ENCODE measurements at regions not wholly inside any gene's neighbourhood (a gene's known extent, or its start where the extent isn't known, plus 50 kb on each side); places are given as distances from the start of the nearest gene placed in this dataset.

DNA sequence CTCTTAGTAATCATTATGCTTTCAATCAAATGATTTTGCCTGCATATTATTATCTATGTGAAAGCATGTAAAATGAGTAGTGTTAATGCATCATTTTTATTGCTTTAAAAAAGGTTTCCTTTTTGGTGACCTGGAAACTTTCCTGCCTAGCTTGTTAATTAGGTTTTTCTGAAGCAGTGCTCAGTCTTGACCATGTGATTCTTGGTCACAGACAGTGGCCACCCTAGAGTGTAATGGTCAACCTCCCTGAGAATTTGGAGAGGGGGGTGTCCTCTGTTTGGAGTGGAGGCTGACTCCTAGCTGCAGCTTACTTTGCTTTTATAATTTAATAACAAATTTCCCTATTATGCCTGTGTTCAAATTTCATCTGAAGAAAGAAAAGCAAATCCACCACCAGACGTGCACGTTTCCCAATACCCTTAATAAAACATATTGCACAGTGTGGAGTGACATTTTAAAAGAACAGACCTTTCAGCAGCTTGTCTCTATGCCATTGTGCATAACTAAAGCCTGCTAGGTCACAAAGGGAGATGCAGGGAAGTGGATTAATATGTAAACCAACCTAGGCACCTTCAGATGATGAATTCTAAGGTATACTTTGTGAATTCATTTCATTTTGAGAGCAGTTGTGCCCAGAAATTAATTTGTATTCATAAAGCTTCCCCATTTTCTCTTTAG, 130.6 kb downstream of the RPRM start:
- no peaks in the 10 kb centered on the region for H3K4me1 ChIP-seq (ENCODE audit: low read length)
- no peaks in the 10 kb centered on the region for H4K20me1 ChIP-seq (ENCODE audit: insufficient read depth, low read length)
- no peaks in the 10 kb centered on the region for H3F3A ChIP-seq (ENCODE audit: insufficient read depth, low read length)
- no peaks in the 10 kb centered on the region for H3K79me2 ChIP-seq (ENCODE audit: low read length)
- TF ChIP-seq, protein P1, sequence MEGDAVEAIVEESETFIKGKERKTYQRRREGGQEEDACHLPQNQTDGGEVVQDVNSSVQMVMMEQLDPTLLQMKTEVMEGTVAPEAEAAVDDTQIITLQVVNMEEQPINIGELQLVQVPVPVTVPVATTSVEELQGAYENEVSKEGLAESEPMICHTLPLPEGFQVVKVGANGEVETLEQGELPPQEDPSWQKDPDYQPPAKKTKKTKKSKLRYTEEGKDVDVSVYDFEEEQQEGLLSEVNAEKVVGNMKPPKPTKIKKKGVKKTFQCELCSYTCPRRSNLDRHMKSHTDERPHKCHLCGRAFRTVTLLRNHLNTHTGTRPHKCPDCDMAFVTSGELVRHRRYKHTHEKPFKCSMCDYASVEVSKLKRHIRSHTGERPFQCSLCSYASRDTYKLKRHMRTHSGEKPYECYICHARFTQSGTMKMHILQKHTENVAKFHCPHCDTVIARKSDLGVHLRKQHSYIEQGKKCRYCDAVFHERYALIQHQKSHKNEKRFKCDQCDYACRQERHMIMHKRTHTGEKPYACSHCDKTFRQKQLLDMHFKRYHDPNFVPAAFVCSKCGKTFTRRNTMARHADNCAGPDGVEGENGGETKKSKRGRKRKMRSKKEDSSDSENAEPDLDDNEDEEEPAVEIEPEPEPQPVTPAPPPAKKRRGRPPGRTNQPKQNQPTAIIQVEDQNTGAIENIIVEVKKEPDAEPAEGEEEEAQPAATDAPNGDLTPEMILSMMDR (IDR thresholded peaks at IDR 0.05; ENCODE audit: low read length): no peak
- no peak for TF ChIP-seq EZH2 (optimal IDR thresholded peaks at IDR 0.05; ENCODE audit: low read depth, low read length)
- no peak for TF ChIP-seq EZH2phosphoT487 (IDR thresholded peaks at IDR 0.05; ENCODE audit: low read length)
- no peak overlapping the region for H3K27ac ChIP-seq (ENCODE audit: low read length)
- H3K36me3 ChIP-seq (replicated peaks; ENCODE audit: insufficient read depth, low read length): peaks cover 6% of the 10 kb centered on the region; the same call in 1 of the 2 replicates
- H3K9me3 ChIP-seq (replicated peaks; ENCODE audit: insufficient read depth, low read length): no peaks in the 10 kb centered on the region
- H2AFZ ChIP-seq (ENCODE audit: low read length): no peak overlapping the region
- no peaks in the 10 kb centered on the region for H3K27me3 ChIP-seq (replicated peaks; ENCODE audit: insufficient read depth, low read length)
- no peaks in the 10 kb centered on the region for H3K9me2 ChIP-seq (replicated peaks; ENCODE audit: insufficient read depth, low read length)
- no peak overlapping the region for H3K9ac ChIP-seq (ENCODE audit: low read length)
- no peak overlapping the region for H3K4me2 ChIP-seq (ENCODE audit: low read depth, low read length)
- no peak overlapping the region for H3K4me3 ChIP-seq (ENCODE audit: low read length)
- no peak for DNase-seq

DNA sequence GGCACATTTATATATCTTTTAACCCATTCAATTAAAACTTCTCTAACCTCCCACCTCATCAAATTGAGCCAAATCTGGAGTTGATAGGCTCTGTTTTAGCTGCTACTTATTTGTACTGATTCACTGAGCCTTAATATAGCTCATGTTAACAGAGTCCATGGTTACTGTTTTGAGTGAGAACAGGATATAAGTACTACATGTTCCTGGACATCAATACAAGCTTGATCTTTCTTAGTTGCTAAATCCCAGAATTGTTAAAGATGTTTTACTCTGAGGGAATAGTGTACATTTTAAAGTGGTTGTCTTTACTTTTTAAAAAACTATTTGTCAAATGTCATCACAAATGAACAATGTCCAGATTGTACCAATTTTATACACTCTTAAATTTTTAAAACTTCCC, 157.7 kb downstream of the RPRM start:
- H3K27me3 ChIP-seq (replicated peaks; ENCODE audit: insufficient read depth, low read length): no peaks in the 10 kb centered on the region
- H3K27ac ChIP-seq (ENCODE audit: low read length): no peak overlapping the region
- no peak overlapping the region for H3K4me3 ChIP-seq (ENCODE audit: low read length)
- H3K9me2 ChIP-seq (replicated peaks; ENCODE audit: insufficient read depth, low read length): no peaks in the 10 kb centered on the region
- H3K9ac ChIP-seq (ENCODE audit: low read length): no peak overlapping the region
- no peaks in the 10 kb centered on the region for H3K4me1 ChIP-seq (ENCODE audit: low read length)
- H3K9me3 ChIP-seq (replicated peaks; ENCODE audit: insufficient read depth, low read length): no peaks in the 10 kb centered on the region
- H2AFZ ChIP-seq (ENCODE audit: low read length): no peak overlapping the region
- 0 out of 2 replicates have a peak, but pooled peaks cover under 1% of the 10 kb centered on the region for H4K20me1 ChIP-seq (ENCODE audit: insufficient read depth, low read length)
- H3K79me2 ChIP-seq (ENCODE audit: low read length): peaks cover 63% of the 10 kb centered on the region
- H3K36me3 ChIP-seq (replicated peaks; ENCODE audit: insufficient read depth, low read length): no peaks in the 10 kb centered on the region; the same call in 1 of the 2 replicates
- H3F3A ChIP-seq (ENCODE audit: insufficient read depth, low read length): no peaks in the 10 kb centered on the region
- DNase-seq: no peak
- TF ChIP-seq, protein P1 (IDR thresholded peaks at IDR 0.05; ENCODE audit: low read length): no peak
- no peak overlapping the region for H3K4me2 ChIP-seq (ENCODE audit: low read depth, low read length)

DNA sequence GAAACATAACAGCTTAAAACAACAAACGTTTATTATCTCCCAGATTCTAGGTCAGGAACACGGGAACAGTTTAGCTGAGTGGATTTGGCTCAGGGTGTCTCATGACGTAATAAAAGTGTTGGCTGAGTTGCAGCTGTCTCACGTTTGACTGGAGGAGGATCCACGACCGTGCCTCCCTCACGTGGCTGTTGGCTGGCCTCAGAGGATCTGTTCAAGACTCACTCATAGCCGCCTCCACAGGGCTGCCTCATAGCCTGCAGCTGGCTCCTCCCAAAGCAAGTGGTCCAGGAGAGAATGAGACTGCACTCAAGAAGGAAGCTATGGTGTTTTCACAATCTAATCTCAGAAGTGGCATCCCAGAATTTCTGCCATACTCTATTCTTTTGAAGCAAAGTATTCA, 167.1 kb downstream of the RPRM start:
- H3K27ac ChIP-seq (ENCODE audit: low read length): no peak overlapping the region
- no peaks in the 10 kb centered on the region; the same call in 1 of the 2 replicates for H3F3A ChIP-seq (ENCODE audit: insufficient read depth, low read length)
- H3K4me1 ChIP-seq (ENCODE audit: low read length): 0 out of 2 replicates have a peak, but pooled peaks cover 3% of the 10 kb centered on the region
- TF ChIP-seq EZH2 (optimal IDR thresholded peaks at IDR 0.05; ENCODE audit: low read depth, low read length): no peak
- TF ChIP-seq, protein P1 (IDR thresholded peaks at IDR 0.05; ENCODE audit: low read length): no peak
- H3K9me2 ChIP-seq (replicated peaks; ENCODE audit: insufficient read depth, low read length): no peaks in the 10 kb centered on the region; the same call in 1 of the 2 replicates
- H3K4me2 ChIP-seq (ENCODE audit: low read depth, low read length): no peak overlapping the region
- no peaks in the 10 kb centered on the region for H3K9me3 ChIP-seq (replicated peaks; ENCODE audit: insufficient read depth, low read length)
- DNase-seq: no peak
- H3K9ac ChIP-seq (ENCODE audit: low read length): no peak overlapping the region
- H3K4me3 ChIP-seq (ENCODE audit: low read length): no peak overlapping the region
- H2AFZ ChIP-seq (ENCODE audit: low read length): no peak overlapping the region
- no peaks in the 10 kb centered on the region for H3K27me3 ChIP-seq (replicated peaks; ENCODE audit: insufficient read depth, low read length)
- H4K20me1 ChIP-seq (ENCODE audit: insufficient read depth, low read length): peaks cover 4% of the 10 kb centered on the region; the same call in 1 of the 2 replicates
- no peaks in the 10 kb centered on the region for H3K36me3 ChIP-seq (replicated peaks; ENCODE audit: insufficient read depth, low read length)
- peaks cover 50% of the 10 kb centered on the region for H3K79me2 ChIP-seq (ENCODE audit: low read length)

Measured in MM.1S (cell line).